NCI-H2227 (cell line): ENCODE measurements at regions not wholly inside any gene's neighbourhood (a gene's known extent, or its start where the extent isn't known, plus 50 kb on each side); places are given as distances from the start of the nearest gene placed in this dataset.

Experiments
- DNase-seq: peaks from one replicate; lab custom pipeline; 2025; ENCODE audit not compliant: unreplicated experiment; lab: John Stamatoyannopoulos, UW

DNA sequence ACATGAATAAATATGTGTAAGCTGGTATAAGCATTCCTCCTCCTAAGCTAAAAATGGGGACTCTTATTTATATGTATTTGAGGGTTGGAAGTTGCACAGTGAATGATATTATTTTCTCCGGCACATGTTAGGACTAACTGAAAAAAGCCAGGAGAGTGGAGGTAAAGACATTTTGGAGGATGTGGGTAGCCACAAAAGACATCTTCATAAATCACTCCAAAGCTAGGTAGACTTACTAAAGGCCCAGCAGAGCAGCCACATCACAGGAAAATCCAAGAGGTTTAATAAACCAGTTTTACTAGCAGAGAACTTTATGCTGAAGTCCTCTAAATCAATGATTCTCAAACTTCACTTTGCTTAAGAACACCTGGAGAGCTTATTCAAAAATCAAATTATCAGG lies 424.7 kb downstream of the KCTD12 start:
- no peak for DNase-seq

DNA sequence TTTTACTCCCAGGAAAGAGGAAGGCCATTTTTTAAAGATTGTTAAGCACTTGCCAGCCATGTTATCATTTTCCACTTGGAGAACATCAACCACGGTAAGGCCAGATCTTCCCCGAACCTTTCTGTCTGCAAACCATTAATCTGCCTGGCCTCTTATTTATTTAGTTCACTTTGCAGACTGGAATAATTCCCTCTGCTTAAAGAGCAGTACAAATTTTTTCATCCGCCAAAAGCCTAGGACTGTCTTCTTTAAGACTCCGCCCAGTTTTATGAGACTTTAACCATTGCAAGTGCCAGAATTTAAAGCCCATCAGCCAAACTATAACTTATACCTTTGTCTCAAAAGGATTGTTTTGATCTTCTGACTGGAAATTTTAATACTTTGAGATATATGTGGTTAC lies 426.3 kb downstream of the KCTD12 start:
- DNase-seq, result no peak

DNA sequence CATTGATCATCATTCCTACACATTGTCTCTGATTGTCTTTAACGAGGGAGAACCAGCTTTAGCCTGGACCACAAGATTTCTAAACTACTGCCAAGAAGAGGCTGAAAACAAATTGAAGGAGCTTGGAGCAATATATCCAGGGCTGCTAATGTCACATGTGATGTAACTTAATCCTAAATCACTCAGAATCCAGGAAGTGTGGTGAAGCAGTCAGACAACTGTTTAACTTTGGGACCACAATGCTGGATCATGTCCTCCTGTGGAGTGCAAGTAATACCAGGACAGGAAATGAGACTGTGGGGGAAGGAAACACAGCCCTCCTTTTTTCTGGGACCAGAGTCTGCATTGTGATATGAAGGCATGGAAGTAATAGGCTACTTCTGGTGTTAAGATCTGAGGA lies 430.2 kb downstream of the KCTD12 start:
- no peak for DNase-seq

DNA sequence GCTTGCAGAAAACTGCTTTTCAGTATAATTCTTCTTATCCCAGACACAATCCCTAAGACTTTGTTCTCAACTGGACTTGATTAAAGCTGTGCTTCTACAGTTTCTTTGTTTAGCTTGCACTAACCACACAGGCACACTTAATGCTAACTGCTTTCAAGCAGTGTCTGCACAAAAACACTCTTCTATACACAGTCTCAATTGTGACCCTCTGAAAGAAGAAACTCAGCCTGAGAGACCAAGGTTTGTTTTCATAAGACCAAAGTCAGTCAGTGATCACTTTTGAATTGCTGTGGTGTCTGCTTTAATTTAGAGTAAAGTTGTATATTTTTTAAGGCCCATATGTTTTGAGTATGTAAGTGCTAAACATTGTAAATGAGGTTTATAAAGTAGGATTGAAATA lies 431.2 kb downstream of the KCTD12 start:
- no peak for DNase-seq

DNA sequence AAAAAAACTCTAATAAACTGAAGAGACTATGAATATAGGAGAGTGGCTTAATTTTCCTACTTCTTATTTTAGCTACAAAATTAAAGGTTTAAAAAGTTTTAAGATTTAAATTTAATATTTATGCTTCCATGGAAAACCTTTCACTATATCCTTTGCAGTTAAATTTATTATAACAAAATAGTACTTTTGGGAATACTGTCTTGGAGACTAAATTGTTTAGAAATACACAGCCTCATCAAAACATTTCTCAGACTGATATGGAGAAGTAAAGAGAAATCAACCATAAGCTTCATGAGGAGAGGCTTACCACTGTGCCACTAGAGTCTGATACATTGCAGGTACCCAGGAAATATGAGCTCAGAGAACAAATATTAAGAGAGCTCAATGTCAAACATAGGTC lies 436.5 kb downstream of the KCTD12 start:
- no peak for DNase-seq

DNA sequence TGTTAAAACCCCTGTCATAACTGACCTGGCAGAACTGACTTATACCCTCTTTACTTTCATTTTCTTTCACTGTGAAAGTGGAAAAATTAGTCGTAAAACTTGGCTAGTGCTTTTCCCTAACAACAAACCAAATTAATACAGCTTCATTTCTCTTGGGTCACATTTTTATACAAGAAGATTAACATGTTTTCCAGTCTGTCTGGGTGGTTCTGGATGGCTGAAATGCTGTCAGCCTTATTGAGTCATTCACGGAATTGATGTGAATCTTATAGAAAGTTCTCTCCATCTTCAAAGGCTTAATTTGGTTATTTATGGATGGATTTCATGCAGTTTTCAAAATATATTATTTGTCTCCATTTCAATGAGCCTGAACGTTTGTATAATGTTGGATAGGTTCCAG lies 440.0 kb downstream of the KCTD12 start:
- DNase-seq, result no peak

DNA sequence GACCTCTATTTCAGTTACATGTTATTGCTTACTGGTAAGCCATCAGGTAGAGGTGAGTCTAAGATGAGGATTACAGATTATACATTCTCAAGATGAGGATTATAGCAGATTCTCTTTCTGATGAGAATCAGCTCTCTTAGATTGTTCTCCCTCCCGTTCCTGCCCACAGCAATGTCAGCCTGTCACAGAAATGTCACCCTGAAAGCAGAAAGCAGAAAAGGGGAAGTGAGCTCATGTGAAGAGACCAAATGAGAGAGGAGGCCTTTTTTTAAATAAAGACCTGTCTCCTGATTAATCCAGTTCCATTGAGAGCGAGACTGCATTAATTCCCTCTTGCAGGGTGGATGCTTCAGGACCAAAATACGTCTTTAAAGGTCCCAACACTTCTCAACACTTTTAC lies 445.6 kb downstream of the KCTD12 start:
- no peak for DNase-seq

DNA sequence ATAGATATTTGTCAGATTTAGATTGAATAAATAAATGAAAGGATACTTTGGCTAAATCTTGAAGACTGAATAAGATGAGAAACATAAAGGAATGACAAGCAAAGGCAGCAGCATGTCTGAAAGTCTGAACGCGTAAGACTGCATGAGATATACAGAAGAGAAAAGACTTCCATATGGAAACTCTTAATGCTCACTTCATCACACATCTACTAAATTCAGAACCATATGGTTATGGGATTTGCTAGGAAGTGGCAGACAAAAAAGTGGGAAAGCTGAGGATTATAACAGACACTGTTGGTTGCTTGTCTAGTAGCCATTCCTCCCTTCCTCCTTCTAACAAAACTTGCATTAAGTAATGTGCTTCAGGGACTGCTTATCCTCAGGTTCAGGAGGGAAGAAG lies 446.7 kb downstream of the KCTD12 start:
- no peak for DNase-seq

DNA sequence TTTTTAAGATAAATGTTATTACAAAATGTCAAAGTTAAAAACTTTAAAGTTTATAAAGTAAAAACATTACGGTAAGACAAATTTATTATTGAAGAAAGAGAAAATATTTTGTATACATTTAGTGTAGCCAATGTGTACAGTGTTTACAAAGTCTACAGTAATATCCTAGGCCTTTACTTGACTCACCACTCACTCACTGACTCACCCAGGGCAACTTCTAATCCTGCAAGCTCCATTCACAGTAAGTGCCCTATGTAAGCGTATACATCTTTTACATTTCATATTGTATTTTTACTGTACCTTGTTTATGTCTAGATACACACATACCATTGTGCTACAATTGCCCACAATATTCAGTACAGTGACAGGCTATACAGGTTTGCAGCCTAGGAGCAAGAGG lies 448.2 kb downstream of the KCTD12 start:
- no peak for DNase-seq

DNA sequence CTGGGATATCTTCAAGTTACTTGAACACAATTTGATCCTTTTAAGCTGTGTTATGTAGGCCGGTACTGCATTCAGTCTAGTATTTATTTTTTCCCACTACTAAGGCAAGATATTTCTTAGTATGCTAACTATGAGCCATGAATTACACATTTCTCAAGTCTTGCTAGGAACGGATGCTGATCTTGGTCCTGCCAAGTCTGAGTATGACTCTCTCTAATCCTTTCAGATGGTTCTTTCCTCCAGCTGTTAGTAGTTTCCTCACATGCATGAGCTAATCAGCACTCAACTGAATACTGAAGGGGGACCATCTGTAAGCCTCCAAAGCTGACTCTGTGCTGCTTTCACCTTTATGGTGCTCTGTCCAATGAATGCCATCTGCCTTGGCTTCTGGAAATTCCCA lies 460.3 kb downstream of the KCTD12 start:
- no peak for DNase-seq

DNA sequence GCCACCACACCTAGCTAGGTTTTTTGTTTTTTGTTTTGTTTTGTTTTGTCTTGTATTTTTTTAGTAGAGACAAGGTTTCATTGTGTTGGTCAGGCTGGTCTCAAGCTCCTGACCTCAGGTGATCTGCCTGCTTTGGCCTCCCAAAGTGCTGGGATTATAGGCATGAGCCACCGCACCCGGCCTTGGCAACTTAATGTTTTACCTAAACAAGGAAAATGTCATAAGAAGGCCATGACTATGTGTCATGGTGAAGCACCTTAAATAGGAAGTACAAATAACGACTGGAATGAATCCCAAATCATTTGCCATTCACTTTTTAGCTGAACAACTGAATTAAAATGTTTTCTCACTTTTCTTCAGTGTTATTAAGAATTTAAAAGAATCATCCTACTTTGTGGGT lies 465.2 kb downstream of the KCTD12 start:
- DNase-seq, result no peak

DNA sequence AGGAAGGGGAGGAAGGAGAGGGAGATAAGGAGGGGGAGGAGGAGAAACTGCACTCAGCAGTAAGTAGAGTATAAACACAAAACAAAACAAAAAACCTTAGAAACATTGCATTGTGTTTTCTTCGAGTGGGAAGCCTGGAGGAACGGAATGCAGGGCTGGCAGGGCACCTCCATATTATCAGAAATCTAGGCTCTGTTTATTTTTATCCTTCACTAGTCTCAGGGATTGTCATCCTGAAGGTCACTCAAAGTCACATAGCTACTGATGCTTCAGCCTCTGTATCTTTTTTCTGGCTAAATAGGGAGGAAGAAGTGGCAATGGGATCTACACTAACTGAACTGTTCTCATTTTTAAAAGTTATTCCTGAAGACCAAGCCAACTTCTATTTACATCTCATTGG lies 467.8 kb downstream of the KCTD12 start:
- DNase-seq, result no peak

DNA sequence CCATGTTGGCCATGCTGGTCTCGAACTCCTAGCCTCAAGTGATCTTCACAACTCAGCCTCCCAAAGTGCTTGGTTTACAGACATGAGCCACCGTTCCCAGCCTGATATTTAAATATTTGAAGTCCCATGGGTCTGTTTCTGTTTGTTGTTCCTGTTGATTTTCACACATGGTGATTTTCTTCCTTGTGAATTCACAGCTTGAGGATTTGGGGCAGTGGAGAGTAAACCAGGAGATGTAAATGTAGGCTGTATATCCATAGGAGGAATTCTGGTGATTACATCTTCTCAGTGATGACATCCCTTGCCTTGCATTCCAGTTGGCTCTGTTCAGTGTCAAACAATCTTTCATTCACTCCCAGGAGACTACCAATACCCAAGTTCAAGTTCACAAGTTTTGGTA lies 471.9 kb downstream of the KCTD12 start:
- DNase-seq, result no peak

DNA sequence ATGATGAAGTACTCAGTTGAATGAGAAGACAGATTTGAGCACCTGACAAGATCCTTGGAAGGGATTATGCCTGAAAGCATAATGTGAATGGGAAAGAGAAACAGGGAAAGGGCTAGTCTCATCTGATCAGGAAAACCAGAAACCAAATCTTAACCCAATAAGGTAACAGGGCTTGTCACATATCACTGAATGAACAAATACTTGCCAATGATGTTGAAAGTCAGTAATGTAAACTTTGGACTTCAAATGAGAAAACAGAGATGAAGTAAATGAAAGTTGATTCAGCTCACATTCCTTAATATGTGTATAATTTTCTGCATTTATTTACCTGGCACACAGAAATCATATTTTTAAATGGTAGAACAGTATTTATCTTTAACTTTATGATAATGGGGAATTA lies 480.0 kb downstream of the KCTD12 start:
- DNase-seq, result no peak

DNA sequence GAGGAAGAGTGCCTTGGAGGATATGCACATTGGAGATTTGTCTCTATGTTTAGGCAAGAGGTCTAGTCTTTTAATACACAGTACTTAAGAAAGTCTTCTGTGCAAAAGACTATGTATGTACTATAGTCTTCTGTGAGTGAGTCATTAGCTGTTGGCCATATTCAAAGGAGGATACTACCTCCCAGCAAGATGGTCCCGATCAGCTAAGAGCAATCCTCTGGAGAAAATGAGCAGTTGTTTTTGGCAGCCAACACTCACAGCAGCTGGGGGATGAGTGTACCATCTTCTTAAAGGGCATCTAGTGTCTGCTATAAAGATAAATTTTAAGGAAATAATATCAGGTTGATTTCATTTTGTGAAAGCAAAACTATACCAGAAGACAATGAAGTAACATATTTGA lies 487.8 kb downstream of the KCTD12 start:
- DNase-seq, result no peak

DNA sequence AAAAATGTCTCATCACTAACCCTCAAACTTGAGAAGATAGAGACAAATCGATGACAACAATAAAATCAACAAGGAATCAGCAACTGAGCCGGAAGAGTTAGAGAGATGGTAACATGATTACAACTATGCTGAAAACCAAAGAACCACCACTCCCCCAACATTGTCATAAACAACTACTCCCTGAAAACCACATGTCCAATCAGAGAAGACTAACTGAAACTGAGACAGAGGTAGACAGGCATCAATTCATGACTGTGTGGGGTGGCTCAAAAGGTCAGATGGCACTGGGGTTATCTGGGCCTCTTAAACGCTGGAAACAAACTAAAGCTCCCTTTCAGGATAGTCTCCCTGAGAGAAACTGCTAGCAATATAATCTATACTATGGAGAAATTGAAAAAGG lies 488.8 kb downstream of the KCTD12 start:
- no peak for DNase-seq

DNA sequence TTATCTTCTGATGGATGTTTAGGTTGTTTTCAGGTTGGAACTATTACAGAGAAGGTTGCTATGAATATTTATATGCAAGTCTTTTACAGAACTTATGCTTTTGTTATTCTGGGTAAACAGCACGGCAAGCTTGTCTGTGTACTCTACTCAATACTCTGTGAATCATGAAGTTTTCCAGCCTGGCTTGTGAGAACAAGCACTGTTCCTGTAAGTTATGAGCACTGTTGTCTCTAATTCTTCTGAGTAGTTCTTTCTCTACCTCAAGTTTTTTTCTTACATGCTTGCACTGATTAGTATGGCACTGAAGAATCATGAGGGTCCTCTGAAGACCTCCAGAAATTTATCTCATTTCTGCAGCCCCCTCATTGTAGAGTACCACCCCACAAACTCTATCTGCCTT lies 496.9 kb downstream of the KCTD12 start:
- DNase-seq, result no peak

DNA sequence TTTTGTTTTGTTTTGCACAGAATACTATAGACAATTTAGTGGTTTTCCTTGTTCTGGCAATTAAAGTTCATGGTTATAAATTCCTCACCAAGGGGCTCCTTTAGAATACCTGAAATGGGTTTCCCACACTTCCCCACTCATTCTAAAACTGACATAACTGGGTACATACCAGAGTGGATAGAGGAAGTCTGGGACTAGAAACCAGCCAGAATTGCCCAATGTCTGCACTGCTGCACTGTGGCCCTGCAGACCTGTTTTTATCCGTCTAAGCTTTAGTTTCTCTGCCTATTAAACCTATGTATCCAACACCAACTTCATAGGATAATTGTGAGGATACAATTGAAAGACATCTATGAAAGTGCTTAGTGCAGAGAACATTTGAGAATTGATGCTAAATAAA lies 498.6 kb downstream of the KCTD12 start:
- DNase-seq, result no peak

DNA sequence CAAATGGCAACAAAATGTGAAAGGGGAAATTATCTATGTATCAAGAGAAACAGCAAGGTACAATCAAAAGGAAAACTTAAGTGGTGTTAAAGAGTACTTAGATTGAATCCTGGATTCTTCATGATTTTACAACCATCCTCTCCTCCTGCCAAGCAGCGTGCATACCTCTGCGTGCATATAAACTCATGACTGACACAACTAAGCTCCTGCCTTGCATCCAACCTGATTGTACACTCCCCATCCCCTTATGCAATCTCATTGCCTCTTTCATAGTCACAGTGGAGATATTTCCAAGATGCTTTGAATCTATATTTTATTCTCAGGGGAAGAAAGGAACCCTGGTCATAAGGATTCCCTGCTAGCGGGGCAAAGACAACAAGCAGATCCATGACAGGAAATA lies 499.9 kb downstream of the KCTD12 start:
- no peak for DNase-seq

DNA sequence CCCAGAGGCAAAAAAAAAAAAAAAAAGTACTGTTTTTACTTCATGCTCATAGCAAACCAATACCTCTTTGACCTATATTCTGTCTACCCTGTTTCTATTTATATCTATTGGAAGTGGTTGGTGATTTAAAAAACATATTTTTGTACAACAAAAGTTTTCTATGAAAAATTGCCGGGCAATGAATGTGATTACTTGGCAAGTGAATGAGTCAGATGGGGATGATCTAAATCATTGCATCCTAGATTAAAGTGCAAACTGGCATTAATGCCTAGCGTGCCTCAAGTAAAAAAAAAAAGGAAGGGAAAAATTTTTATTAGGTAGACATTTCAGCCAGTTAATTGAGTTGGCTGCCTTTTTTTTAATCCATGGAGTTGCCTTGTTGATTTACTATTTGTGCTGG lies 500.6 kb downstream of the KCTD12 start:
- no peak for DNase-seq

DNA sequence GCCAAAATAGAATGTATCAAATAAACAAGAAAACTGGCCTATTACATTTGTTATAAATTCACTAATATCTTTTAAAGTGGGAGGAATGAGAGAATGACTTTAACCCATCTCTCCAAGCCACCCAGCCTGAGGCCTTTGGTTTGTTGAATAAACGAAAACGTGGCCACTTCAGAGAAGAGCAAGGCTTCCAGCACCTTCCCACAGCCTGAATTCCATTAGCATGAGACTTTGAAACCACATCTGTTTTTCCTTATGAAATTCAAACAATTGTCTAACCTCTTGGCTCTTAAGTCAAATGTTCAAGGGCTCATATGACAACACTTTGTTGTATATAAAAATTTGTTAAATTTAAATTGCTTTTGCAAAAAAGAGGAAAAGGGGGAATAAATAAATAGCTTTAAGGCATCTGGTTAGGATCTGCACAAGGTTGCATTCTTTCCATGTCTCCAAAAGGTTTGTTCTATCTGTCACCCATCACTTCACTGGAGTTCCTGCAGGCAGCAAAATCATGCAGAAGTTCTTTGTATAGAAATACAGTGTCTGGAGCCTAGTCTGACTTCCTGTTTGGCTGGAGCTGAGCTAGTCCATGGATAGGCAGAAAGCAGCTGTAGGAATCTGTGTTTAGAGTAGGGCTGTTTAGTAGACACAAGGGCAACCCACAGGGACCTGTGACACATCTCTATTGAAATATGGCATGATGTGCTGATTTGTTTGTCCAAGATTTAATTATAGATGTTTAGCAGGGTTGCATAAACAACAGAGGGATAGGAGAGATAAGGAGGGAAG lies 502.3 kb downstream of the KCTD12 start:
- no peak for DNase-seq

DNA sequence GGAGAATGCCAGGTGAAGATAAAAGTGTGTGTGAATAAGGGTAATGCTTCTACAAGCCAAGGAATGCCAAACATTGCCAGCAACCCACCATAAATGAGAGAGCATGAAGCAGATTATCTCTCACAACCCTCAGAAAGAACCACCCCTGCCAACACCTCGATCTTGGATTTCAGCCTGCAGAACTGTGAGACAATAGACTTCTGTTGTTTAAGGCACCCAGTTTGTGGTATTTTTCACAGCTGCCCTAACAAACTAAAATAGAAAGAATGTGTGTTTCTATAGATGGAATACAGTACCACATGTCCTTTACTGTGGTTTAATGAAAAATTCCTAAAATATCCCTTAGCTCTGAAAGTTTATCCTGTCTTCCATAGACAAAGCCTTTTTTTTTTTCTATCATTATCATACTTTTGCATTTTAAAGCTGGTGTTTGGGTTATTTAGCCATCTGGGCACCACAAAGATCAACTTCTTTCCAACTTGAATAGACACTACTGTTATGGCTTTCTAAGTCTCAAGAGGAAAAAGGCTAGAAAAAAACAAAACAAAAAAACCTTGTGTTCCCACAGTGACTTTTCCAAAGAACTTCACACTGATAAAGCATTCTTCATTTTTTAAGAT lies 505.6 kb downstream of the KCTD12 start:
- no peak for DNase-seq
